ENCODE measurements at regions not wholly inside any gene's neighbourhood (a gene's known extent, or its start where the extent isn't known, plus 50 kb on each side); places are given as distances from the start of the nearest gene placed in this dataset.

- H3K27me3 ChIP-seq (ENCODE audit: insufficient read depth, low read length, poor library complexity): no peaks in the 10 kb centered on the region
- H3K36me3 ChIP-seq (ENCODE audit: insufficient read depth, low read length): no peaks in the 10 kb centered on the region
- H3K27ac ChIP-seq (ENCODE audit: low read length): no peak overlapping the region
- DNase-seq (no peak), ATAC-seq (ENCODE audit: insufficient read depth, low read depth) (no peak)
- no peak overlapping the region for H3K9ac ChIP-seq (ENCODE audit: low read depth, low read length)
- H2AFZ ChIP-seq (ENCODE audit: low read depth, low read length): no peak overlapping the region
- H3K79me2 ChIP-seq (ENCODE audit: insufficient read depth, low read length): no peaks in the 10 kb centered on the region
- no peak overlapping the region for H3K4me3 ChIP-seq (ENCODE audit: low read depth in 1 of 2, low read length in 2 of 2)
- no peak overlapping the region for H3K4me2 ChIP-seq (ENCODE audit: insufficient read depth, low read length)
- no peaks in the 10 kb centered on the region for H3K9me3 ChIP-seq (ENCODE audit: insufficient read depth, low read length, severe bottlenecking)
- no peaks in the 10 kb centered on the region for H4K20me1 ChIP-seq (ENCODE audit: insufficient read depth, low read length)
- no peaks in the 10 kb centered on the region for H3K4me1 ChIP-seq (ENCODE audit: insufficient read depth, low read length)
- TF ChIP-seq EZH2 (IDR thresholded peaks at IDR 0.05; ENCODE audit: borderline replicate concordance, low read depth, low read length, severe bottlenecking) (no peak), CTCF (IDR thresholded peaks at IDR 0.05; ENCODE audit: borderline replicate concordance, extremely low read depth, low read length, poor library complexity, severe bottlenecking) (no peak)
Measured at GRCh38 chrX:112137276-112137675, 54.7 kb upstream of the TRPC5 start.
